GM23338 (cell line): ENCODE measurements at regions not wholly inside any gene's neighbourhood (a gene's known extent, or its start where the extent isn't known, plus 50 kb on each side); places are given as distances from the start of the nearest gene placed in this dataset.
A peak's percentile ranks its signal among the peaks of the same experiment; 100 is the strongest.

Experiments
- ATAC-seq: fragments of 200-7000 bp; cut with Tn5 transposase; 3 replicates; pipeline ENCODE4 v1.9.1; 2020
- DNase-seq: peaks from one replicate; pipeline ENCODE4 v3.0.0-alpha.2; 2015; ENCODE audit warnings: low spot score
- H2AFZ ChIP-seq: fragments of 200-600 bp; sonication (generic); 2 replicates; pipeline ENCODE4 v1.8.0; 2016; ENCODE audit warnings: antibody characterized with exemption, mild to moderate bottlenecking, moderate library complexity
- H3F3A ChIP-seq: fragments of 200-600 bp; sonication (generic); replicated peaks from 2 replicates; pipeline ENCODE4 v1.8.0; 2017; ENCODE audit warnings: antibody characterized with exemption, mixed run types, low read depth
- H3K27ac ChIP-seq: fragments of 200-600 bp; sonication (generic); 2 replicates; pipeline ENCODE4 v1.6.1; 2016; ENCODE audit warnings: low read depth
- H3K27me3 ChIP-seq: fragments of 200-600 bp; sonication (generic); 2 replicates; pipeline ENCODE4 v1.8.0; 2016; ENCODE audit warnings: mild to moderate bottlenecking, mixed run types, moderate library complexity; ENCODE audit not compliant: insufficient read depth
- H3K36me3 ChIP-seq: fragments of 200-600 bp; sonication (generic); 2 replicates; pipeline ENCODE4 v1.8.0; 2016; ENCODE audit warnings: mild to moderate bottlenecking; ENCODE audit not compliant: insufficient read depth
- H3K4me1 ChIP-seq: fragments of 200-600 bp; sonication (generic); 2 replicates; pipeline ENCODE4 v1.8.0; 2016; ENCODE audit warnings: mild to moderate bottlenecking, moderate library complexity; ENCODE audit not compliant: insufficient read depth
- H3K4me2 ChIP-seq: fragments of 200-600 bp; sonication (generic); 2 replicates; pipeline ENCODE4 v1.7.1; 2017; ENCODE audit warnings: mixed run types
- H3K4me3 ChIP-seq: fragments of 200-600 bp; sonication (generic); 2 replicates; pipeline ENCODE4 v1.6.1; 2016; ENCODE audit warnings: mixed run types
- H3K79me2 ChIP-seq: fragments of 200-600 bp; sonication (generic); replicated peaks from 2 replicates; pipeline ENCODE4 v1.8.0; 2017; ENCODE audit warnings: mild to moderate bottlenecking; ENCODE audit not compliant: insufficient read depth
- H3K9me2 ChIP-seq: fragments of 200-600 bp; sonication (generic); 2 replicates; pipeline ENCODE4 v1.8.0; 2017; ENCODE audit not compliant: insufficient read depth
- H4K20me1 ChIP-seq: fragments of 200-600 bp; sonication (generic); replicated peaks from 2 replicates; pipeline ENCODE4 v1.8.0; 2017; ENCODE audit warnings: mild to moderate bottlenecking; ENCODE audit not compliant: insufficient read depth
- H3K27ac Mint-ChIP-seq: 2 replicates; pipeline ENCODE4 v1.8.0; 2020; ENCODE audit warnings: inconsistent platforms, mild to moderate bottlenecking, moderate library complexity, mixed read lengths
- H3K27me3 Mint-ChIP-seq: 3 replicates; pipeline ENCODE4 v1.8.0; 2022; ENCODE audit warnings: low read depth, mild to moderate bottlenecking, moderate library complexity, mixed read lengths, inconsistent platforms; ENCODE audit not compliant: insufficient read depth, poor library complexity
- H3K36me3 Mint-ChIP-seq: 3 replicates; pipeline ENCODE4 v1.8.0; 2021; ENCODE audit warnings: low read depth, mild to moderate bottlenecking, inconsistent platforms, moderate library complexity, mixed read lengths
- H3K4me1 Mint-ChIP-seq: 3 replicates; pipeline ENCODE4 v1.8.0; 2020; ENCODE audit warnings: mild to moderate bottlenecking, inconsistent platforms, mixed read lengths
- H3K4me3 Mint-ChIP-seq: 3 replicates; pipeline ENCODE4 v1.8.0; 2021; ENCODE audit warnings: moderate library complexity, mild to moderate bottlenecking, inconsistent platforms, mixed read lengths
- H3K9me3 Mint-ChIP-seq: 3 replicates; pipeline ENCODE4 v1.8.0; 2020; ENCODE audit warnings: moderate library complexity, mild to moderate bottlenecking, inconsistent platforms, mixed read lengths
- CREB1 ChIP-seq: fragments of 250-450 bp; sonication (Bioruptor Pico); IDR thresholded peaks from 2 replicates; pipeline ENCODE4 v1.5.0; 2020; ENCODE audit warnings: low read depth, mild to moderate bottlenecking, moderate library complexity
- EZH2 ChIP-seq: fragments of 200-600 bp; sonication (generic); IDR thresholded peaks from one replicate; pipeline ENCODE4 v1.8.0; 2017; ENCODE audit warnings: antibody characterized with exemption, mild to moderate bottlenecking, low read depth; ENCODE audit not compliant: unreplicated experiment
- EZH2phosphoT487 ChIP-seq: fragments of 200-600 bp; sonication (generic); IDR thresholded peaks from one replicate; pipeline ENCODE4 v1.8.1; 2018; ENCODE audit warnings: antibody characterized with exemption; ENCODE audit not compliant: unreplicated experiment
- JUNB ChIP-seq: IDR thresholded peaks from one replicate; pipeline ENCODE4 v1.6.1; 2016; ENCODE audit warnings: antibody characterized with exemption; ENCODE audit not compliant: unreplicated experiment
- NANOG ChIP-seq: IDR thresholded peaks from 2 replicates; pipeline ENCODE4 v1.6.1; 2016; ENCODE audit warnings: antibody characterized with exemption, borderline replicate concordance
- POLR2AphosphoS5 ChIP-seq: IDR thresholded peaks from 2 replicates; pipeline ENCODE4 v1.6.1; 2016; ENCODE audit warnings: antibody characterized with exemption, low read depth
- STAT1 ChIP-seq: IDR thresholded peaks from one replicate; pipeline ENCODE4 v1.6.1; 2016; ENCODE audit warnings: antibody characterized with exemption; ENCODE audit not compliant: unreplicated experiment
- ZNF114 ChIP-seq: fragments of 250-450 bp; sonication (Bioruptor Pico); IDR thresholded peaks from 2 replicates; pipeline ENCODE4 v1.5.0; 2020; ENCODE audit warnings: mild to moderate bottlenecking, moderate library complexity
- ZNF331 ChIP-seq: fragments of 250-450 bp; sonication (Bioruptor Pico); IDR thresholded peaks from 2 replicates; pipeline ENCODE4 v1.5.0; 2020; ENCODE audit warnings: low read depth, mild to moderate bottlenecking, moderate library complexity
- TF ChIP-seq, protein P1 (sequence below): fragments of 250-450 bp; sonication (Bioruptor Pico); IDR thresholded peaks from 2 replicates; pipeline ENCODE4 v1.5.0; 2020; ENCODE audit warnings: mild to moderate bottlenecking, moderate library complexity
- TF ChIP-seq, protein P2 (sequence below): IDR thresholded peaks from one replicate; pipeline ENCODE4 v1.6.1; 2018; ENCODE audit warnings: antibody characterized with exemption; ENCODE audit not compliant: unreplicated experiment
- TF ChIP-seq, protein P3 (sequence below), 2 experiments: fragments of 200-600 bp in 1 of 2; sonication (generic) in 1 of 2; conservative IDR thresholded peaks; 2 replicates each; pipeline versions ENCODE4 v1.5.1 to v1.6.1; 2016 to 2017; ENCODE audit warnings: antibody characterized with exemption in 2 of 2, low read depth in 2 of 2, mild to moderate bottlenecking in 2 of 2, moderate library complexity in 1 of 2
- TF ChIP-seq, protein P4 (sequence below): IDR thresholded peaks from 2 replicates; pipeline ENCODE4 v1.6.1; 2016; ENCODE audit warnings: antibody characterized with exemption

- DNase-seq (no peak), ATAC-seq (peak; percentile 69)
- TF ChIP-seq EZH2, result no peak
- TF ChIP-seq JUNB, result no peak
- TF ChIP-seq, protein P1, sequence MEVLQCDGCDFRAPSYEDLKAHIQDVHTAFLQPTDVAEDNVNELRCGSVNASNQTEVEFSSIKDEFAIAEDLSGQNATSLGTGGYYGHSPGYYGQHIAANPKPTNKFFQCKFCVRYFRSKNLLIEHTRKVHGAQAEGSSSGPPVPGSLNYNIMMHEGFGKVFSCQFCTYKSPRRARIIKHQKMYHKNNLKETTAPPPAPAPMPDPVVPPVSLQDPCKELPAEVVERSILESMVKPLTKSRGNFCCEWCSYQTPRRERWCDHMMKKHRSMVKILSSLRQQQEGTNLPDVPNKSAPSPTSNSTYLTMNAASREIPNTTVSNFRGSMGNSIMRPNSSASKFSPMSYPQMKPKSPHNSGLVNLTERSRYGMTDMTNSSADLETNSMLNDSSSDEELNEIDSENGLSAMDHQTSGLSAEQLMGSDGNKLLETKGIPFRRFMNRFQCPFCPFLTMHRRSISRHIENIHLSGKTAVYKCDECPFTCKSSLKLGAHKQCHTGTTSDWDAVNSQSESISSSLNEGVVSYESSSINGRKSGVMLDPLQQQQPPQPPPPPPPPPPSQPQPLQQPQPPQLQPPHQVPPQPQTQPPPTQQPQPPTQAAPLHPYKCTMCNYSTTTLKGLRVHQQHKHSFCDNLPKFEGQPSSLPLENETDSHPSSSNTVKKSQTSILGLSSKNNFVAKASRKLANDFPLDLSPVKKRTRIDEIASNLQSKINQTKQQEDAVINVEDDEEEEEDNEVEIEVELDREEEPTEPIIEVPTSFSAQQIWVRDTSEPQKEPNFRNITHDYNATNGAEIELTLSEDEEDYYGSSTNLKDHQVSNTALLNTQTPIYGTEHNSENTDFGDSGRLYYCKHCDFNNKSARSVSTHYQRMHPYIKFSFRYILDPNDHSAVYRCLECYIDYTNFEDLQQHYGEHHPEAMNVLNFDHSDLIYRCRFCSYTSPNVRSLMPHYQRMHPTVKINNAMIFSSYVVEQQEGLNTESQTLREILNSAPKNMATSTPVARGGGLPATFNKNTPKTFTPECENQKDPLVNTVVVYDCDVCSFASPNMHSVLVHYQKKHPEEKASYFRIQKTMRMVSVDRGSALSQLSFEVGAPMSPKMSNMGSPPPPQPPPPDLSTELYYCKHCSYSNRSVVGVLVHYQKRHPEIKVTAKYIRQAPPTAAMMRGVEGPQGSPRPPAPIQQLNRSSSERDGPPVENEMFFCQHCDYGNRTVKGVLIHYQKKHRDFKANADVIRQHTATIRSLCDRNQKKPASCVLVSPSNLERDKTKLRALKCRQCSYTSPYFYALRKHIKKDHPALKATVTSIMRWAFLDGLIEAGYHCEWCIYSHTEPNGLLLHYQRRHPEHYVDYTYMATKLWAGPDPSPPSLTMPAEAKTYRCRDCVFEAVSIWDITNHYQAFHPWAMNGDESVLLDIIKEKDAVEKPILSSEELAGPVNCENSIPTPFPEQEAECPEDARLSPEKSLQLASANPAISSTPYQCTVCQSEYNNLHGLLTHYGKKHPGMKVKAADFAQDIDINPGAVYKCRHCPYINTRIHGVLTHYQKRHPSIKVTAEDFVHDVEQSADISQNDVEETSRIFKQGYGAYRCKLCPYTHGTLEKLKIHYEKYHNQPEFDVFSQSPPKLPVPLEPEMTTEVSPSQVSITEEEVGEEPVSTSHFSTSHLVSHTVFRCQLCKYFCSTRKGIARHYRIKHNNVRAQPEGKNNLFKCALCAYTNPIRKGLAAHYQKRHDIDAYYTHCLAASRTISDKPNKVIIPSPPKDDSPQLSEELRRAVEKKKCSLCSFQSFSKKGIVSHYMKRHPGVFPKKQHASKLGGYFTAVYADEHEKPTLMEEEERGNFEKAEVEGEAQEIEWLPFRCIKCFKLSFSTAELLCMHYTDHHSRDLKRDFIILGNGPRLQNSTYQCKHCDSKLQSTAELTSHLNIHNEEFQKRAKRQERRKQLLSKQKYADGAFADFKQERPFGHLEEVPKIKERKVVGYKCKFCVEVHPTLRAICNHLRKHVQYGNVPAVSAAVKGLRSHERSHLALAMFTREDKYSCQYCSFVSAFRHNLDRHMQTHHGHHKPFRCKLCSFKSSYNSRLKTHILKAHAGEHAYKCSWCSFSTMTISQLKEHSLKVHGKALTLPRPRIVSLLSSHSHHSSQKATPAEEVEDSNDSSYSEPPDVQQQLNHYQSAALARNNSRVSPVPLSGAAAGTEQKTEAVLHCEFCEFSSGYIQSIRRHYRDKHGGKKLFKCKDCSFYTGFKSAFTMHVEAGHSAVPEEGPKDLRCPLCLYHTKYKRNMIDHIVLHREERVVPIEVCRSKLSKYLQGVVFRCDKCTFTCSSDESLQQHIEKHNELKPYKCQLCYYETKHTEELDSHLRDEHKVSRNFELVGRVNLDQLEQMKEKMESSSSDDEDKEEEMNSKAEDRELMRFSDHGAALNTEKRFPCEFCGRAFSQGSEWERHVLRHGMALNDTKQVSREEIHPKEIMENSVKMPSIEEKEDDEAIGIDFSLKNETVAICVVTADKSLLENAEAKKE (CRISPR knock-in tag), result no peak
- TF ChIP-seq, protein P2, sequence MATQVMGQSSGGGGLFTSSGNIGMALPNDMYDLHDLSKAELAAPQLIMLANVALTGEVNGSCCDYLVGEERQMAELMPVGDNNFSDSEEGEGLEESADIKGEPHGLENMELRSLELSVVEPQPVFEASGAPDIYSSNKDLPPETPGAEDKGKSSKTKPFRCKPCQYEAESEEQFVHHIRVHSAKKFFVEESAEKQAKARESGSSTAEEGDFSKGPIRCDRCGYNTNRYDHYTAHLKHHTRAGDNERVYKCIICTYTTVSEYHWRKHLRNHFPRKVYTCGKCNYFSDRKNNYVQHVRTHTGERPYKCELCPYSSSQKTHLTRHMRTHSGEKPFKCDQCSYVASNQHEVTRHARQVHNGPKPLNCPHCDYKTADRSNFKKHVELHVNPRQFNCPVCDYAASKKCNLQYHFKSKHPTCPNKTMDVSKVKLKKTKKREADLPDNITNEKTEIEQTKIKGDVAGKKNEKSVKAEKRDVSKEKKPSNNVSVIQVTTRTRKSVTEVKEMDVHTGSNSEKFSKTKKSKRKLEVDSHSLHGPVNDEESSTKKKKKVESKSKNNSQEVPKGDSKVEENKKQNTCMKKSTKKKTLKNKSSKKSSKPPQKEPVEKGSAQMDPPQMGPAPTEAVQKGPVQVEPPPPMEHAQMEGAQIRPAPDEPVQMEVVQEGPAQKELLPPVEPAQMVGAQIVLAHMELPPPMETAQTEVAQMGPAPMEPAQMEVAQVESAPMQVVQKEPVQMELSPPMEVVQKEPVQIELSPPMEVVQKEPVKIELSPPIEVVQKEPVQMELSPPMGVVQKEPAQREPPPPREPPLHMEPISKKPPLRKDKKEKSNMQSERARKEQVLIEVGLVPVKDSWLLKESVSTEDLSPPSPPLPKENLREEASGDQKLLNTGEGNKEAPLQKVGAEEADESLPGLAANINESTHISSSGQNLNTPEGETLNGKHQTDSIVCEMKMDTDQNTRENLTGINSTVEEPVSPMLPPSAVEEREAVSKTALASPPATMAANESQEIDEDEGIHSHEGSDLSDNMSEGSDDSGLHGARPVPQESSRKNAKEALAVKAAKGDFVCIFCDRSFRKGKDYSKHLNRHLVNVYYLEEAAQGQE, result no peak
- TF ChIP-seq, protein P3, sequence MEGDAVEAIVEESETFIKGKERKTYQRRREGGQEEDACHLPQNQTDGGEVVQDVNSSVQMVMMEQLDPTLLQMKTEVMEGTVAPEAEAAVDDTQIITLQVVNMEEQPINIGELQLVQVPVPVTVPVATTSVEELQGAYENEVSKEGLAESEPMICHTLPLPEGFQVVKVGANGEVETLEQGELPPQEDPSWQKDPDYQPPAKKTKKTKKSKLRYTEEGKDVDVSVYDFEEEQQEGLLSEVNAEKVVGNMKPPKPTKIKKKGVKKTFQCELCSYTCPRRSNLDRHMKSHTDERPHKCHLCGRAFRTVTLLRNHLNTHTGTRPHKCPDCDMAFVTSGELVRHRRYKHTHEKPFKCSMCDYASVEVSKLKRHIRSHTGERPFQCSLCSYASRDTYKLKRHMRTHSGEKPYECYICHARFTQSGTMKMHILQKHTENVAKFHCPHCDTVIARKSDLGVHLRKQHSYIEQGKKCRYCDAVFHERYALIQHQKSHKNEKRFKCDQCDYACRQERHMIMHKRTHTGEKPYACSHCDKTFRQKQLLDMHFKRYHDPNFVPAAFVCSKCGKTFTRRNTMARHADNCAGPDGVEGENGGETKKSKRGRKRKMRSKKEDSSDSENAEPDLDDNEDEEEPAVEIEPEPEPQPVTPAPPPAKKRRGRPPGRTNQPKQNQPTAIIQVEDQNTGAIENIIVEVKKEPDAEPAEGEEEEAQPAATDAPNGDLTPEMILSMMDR (conservative IDR thresholded peaks at IDR 0.05; ENCODE audit: low read depth in 2 of 2), result no peak
- TF ChIP-seq, protein P4, sequence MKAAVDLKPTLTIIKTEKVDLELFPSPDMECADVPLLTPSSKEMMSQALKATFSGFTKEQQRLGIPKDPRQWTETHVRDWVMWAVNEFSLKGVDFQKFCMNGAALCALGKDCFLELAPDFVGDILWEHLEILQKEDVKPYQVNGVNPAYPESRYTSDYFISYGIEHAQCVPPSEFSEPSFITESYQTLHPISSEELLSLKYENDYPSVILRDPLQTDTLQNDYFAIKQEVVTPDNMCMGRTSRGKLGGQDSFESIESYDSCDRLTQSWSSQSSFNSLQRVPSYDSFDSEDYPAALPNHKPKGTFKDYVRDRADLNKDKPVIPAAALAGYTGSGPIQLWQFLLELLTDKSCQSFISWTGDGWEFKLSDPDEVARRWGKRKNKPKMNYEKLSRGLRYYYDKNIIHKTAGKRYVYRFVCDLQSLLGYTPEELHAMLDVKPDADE, result no peak
- no peak for TF ChIP-seq ZNF114 (CRISPR knock-in tag)
- TF ChIP-seq STAT1, result no peak
- no peak for TF ChIP-seq POLR2AphosphoS5
- no peak for TF ChIP-seq CREB1 (CRISPR knock-in tag)
- no peak for TF ChIP-seq ZNF331
- no peak for TF ChIP-seq NANOG
- no peak for TF ChIP-seq EZH2phosphoT487
- no peaks in the 10 kb centered on the region for H4K20me1 ChIP-seq
- H3K9me3 Mint-ChIP-seq, result peaks cover 2% of the 10 kb centered on the region; the same call in 2 of the 3 replicates
- no peaks in the 10 kb centered on the region for H3K36me3 ChIP-seq
- no peak overlapping the region for H3K4me2 ChIP-seq
- H3K27ac ChIP-seq, result no peak overlapping the region
- no peak overlapping the region for H3K4me3 ChIP-seq
- no peaks in the 10 kb centered on the region for H3K79me2 ChIP-seq
- no peaks in the 10 kb centered on the region for H3K9me2 ChIP-seq
- H3K4me1 Mint-ChIP-seq, result peaks cover 19% of the 10 kb centered on the region
- peaks cover 11% of the 10 kb centered on the region for H3K27me3 Mint-ChIP-seq
- H2AFZ ChIP-seq, result 0 out of 2 replicates have a peak overlapping the region, but pooled peaks have one; percentile 18
- H3F3A ChIP-seq, result no peaks in the 10 kb centered on the region
- no peak overlapping the region for H3K4me3 Mint-ChIP-seq
- H3K4me1 ChIP-seq, result peaks cover 4% of the 10 kb centered on the region
- H3K27me3 ChIP-seq, result no peaks in the 10 kb centered on the region
- H3K36me3 Mint-ChIP-seq, result no peaks in the 10 kb centered on the region
- H3K27ac Mint-ChIP-seq, result no peak overlapping the region
Observed at GRCh38 chr17:77907497-77908461, 50.7 kb upstream of the TNRC6C start.
